PC-3 (cell line): ENCODE measurements at regions not wholly inside any gene's neighbourhood (a gene's known extent, or its start where the extent isn't known, plus 50 kb on each side); places are given as distances from the start of the nearest gene placed in this dataset.

ENCODE experiments used
- ATAC-seq: fragments of 200-7000 bp; cut with Tn5 transposase; 2 replicates; pipeline ENCODE4 v1.9.1; 2020; ENCODE audit warnings: mild to moderate bottlenecking, moderate library complexity
- BruUV-seq: library from RNA; stranded (reverse); fragments of 400-500 nt; replicated peaks from 2 replicates; lab custom pipeline; 2021; lab: Mats Ljungman, UMichigan
- CTCF ChIA-PET: fragments of 300-600 bp; sonication (Branson Sonifier 250); formaldehyde crosslinking; loops from one replicate; lab custom pipeline; 2022; ENCODE audit warnings: antibody characterized with exemption; lab: Charles Lee
- POLR2A ChIA-PET: fragments of 300-600 bp; sonication (Branson Sonifier 250); formaldehyde crosslinking; loops from one replicate; lab custom pipeline; 2022; ENCODE audit warnings: antibody characterized with exemption; ENCODE audit not compliant: unreplicated experiment; lab: Charles Lee
- DNase-seq: peaks from one replicate; pipeline ENCODE4 v3.0.0-alpha.2; 2015
- H2AFZ ChIP-seq: fragments of 300-600 bp; sonication (generic); 2 replicates; pipeline ENCODE4 v1.6.0; 2016; ENCODE audit warnings: antibody characterized with exemption, low read length
- H3F3A ChIP-seq: fragments of 300-600 bp; sonication (generic); one replicate; pipeline ENCODE4 v1.6.0; 2017; ENCODE audit warnings: antibody characterized with exemption, low read length, control low read depth, mild to moderate bottlenecking; ENCODE audit not compliant: unreplicated experiment
- H3K27ac ChIP-seq: fragments of 300-600 bp; sonication (generic); 2 replicates; pipeline ENCODE4 v1.5.1; 2016; ENCODE audit warnings: mild to moderate bottlenecking, low read length
- H3K27me3 ChIP-seq: fragments of 300-600 bp; sonication (generic); 2 replicates; pipeline ENCODE4 v1.6.1; 2016; ENCODE audit warnings: low read length, mixed read lengths
- H3K36me3 ChIP-seq: fragments of 300-600 bp; sonication (generic); 2 replicates; pipeline ENCODE4 v1.6.1; 2016; ENCODE audit warnings: low read depth, mixed run types, low read length, mixed read lengths
- H3K4me1 ChIP-seq: fragments of 300-600 bp; sonication (generic); 2 replicates; pipeline ENCODE4 v1.5.1; 2016; ENCODE audit warnings: low read length; ENCODE audit not compliant: insufficient read depth
- H3K4me2 ChIP-seq: fragments of 300-600 bp; sonication (generic); 2 replicates; pipeline ENCODE4 v1.6.0; 2016; ENCODE audit warnings: low read length
- H3K4me3 ChIP-seq: fragments of 300-600 bp; sonication (generic); 2 replicates; pipeline ENCODE4 v1.5.1; 2016; ENCODE audit warnings: mild to moderate bottlenecking, low read length, mixed read lengths
- H3K79me2 ChIP-seq: fragments of 300-600 bp; sonication (generic); 2 replicates; pipeline ENCODE4 v1.6.1; 2017; ENCODE audit warnings: low read length, mixed read lengths
- H3K9ac ChIP-seq: fragments of 300-600 bp; sonication (generic); 2 replicates; pipeline ENCODE4 v1.6.0; 2016; ENCODE audit warnings: mild to moderate bottlenecking, low read length
- H3K9me2 ChIP-seq: fragments of 300-600 bp; sonication (generic); replicated peaks from 2 replicates; pipeline ENCODE4 v1.6.1; 2016; ENCODE audit warnings: mixed run types, low read length, mixed read lengths
- H3K9me3 ChIP-seq: fragments of 300-600 bp; sonication (generic); 2 replicates; pipeline ENCODE4 v1.6.1; 2016; ENCODE audit warnings: low read length, mixed read lengths
- H4K20me1 ChIP-seq: fragments of 300-600 bp; sonication (generic); 2 replicates; pipeline ENCODE4 v1.6.1; 2016; ENCODE audit warnings: low read length, mixed read lengths
- EZH2 ChIP-seq: fragments of 300-600 bp; sonication (generic); IDR thresholded peaks from one replicate; pipeline ENCODE4 v1.6.1; 2017; ENCODE audit warnings: antibody characterized with exemption, mild to moderate bottlenecking, low read length; ENCODE audit not compliant: unreplicated experiment
- EZH2phosphoT487 ChIP-seq: fragments of 300-600 bp; sonication (generic); IDR thresholded peaks from 2 replicates; pipeline ENCODE4 v1.6.1; 2018; ENCODE audit warnings: mild to moderate bottlenecking, antibody characterized with exemption, low read length, borderline replicate concordance
- intact Hi-C: fragments of 100-400 bp; cut with micrococcal nuclease; formaldehyde crosslinking; loops from 2 replicates; pipeline ENCODE4 v1.9.0; 2023
- TF ChIP-seq, protein P1 (sequence below): fragments of 300-600 bp; sonication (generic); conservative IDR thresholded peaks from 2 replicates; pipeline ENCODE4 v1.5.1; 2017; ENCODE audit warnings: antibody characterized with exemption, low read depth, mild to moderate bottlenecking, low read length

DNA sequence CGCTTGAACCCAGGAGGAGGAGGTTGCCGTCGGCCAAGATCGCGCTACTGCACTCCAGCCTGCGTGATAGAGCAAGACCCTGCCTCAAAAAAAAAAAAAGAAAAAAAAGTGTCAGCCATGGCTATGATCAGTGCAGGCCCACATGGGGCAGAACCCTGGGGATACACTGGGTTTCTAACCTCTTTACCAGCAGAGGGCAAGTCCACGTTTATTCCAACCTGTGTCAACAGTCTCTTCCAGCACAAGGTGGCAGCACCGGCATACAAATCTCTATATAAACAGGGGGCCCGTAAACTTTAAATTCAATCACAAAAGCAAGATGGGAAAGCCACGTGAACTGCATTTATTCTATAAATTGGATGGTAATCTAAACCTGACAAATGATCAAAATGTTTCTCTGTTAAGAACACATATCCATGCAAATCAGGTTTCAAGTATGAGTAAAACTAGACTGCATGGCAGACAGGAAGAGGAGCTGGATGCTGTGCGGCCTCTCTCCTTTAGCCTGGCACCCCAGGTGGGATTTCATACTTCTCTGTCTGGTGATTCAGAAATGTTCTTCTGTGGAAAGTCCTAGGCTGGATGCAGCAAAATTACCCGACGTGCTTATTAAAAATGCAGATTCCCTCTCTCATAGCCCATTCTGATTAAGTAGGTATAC lies 60.0 kb upstream of the STEAP1B start:
- no peaks in the 10 kb centered on the region for H3K9me3 ChIP-seq
- BruUV-seq = no TSS peak
- peak overlapping the region; percentile 95 for H3K27ac ChIP-seq
- ChIA-PET POLR2A (no interaction called here), CTCF (interaction anchor here (0.6 to 4.1 kb wide), 11 partner anchors 18 to 1548 kb away, joined by 3 to 88 read pairs (median 5); partner anchors contain the start of gene IL6)
- no peaks in the 10 kb centered on the region for H4K20me1 ChIP-seq
- H2AFZ ChIP-seq = no peak overlapping the region
- H3K4me3 ChIP-seq = no peak overlapping the region
- intact Hi-C loops = loop anchor here (1.0 to 10.0 kb wide), 5 partner anchors 37 to 495 kb away; no protein-coding TSS in a partner anchor
- no peaks in the 10 kb centered on the region for H3K27me3 ChIP-seq
- no peaks in the 10 kb centered on the region for H3K9me2 ChIP-seq
- DNase-seq (peak; percentile 86), ATAC-seq (peak; percentile 55)
- no peaks in the 10 kb centered on the region for H3F3A ChIP-seq
- H3K4me2 ChIP-seq = no peak overlapping the region
- peaks cover 49% of the 10 kb centered on the region for H3K4me1 ChIP-seq
- peak overlapping the region; percentile 83 for H3K9ac ChIP-seq
- H3K36me3 ChIP-seq = no peaks in the 10 kb centered on the region
- TF ChIP-seq EZH2 (no peak), EZH2phosphoT487 (no peak)
- TF ChIP-seq, protein P1, sequence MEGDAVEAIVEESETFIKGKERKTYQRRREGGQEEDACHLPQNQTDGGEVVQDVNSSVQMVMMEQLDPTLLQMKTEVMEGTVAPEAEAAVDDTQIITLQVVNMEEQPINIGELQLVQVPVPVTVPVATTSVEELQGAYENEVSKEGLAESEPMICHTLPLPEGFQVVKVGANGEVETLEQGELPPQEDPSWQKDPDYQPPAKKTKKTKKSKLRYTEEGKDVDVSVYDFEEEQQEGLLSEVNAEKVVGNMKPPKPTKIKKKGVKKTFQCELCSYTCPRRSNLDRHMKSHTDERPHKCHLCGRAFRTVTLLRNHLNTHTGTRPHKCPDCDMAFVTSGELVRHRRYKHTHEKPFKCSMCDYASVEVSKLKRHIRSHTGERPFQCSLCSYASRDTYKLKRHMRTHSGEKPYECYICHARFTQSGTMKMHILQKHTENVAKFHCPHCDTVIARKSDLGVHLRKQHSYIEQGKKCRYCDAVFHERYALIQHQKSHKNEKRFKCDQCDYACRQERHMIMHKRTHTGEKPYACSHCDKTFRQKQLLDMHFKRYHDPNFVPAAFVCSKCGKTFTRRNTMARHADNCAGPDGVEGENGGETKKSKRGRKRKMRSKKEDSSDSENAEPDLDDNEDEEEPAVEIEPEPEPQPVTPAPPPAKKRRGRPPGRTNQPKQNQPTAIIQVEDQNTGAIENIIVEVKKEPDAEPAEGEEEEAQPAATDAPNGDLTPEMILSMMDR = peak; percentile 95
- H3K79me2 ChIP-seq = no peaks in the 10 kb centered on the region

DNA sequence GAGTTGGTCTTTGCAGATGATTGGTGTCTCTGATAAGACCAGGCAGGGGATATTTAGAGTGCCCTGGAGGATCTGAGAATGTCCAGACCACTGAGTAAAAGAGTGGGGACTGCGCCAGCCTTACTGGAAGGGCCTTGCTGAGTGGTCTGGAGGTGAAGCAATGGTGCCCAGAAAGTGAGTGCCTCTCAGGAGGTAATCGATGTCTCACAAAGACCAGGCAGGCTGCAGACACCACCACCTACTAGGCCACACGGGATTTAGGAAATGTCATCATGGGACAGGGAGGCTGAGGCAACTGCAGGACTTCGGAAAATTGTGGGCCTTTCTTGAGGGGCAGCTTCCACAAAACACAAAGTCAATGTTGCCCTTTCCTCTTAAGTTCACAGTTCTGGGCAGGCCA lies 57.2 kb upstream of the STEAP1B start:
- Histone ChIP-seq H3K36me3 (no peaks in the 10 kb centered on the region), H3K4me2 (no peak overlapping the region), H3K9me3 (no peaks in the 10 kb centered on the region), H3K79me2 (no peaks in the 10 kb centered on the region), H3K4me1 (peaks cover 21% of the 10 kb centered on the region), H3K27ac (no peak overlapping the region), H3K9me2 (no peaks in the 10 kb centered on the region), H2AFZ (no peak overlapping the region), H3K27me3 (no peaks in the 10 kb centered on the region), H3F3A (no peaks in the 10 kb centered on the region), H3K4me3 (no peak overlapping the region), H4K20me1 (no peaks in the 10 kb centered on the region), H3K9ac (no peak overlapping the region)
- no peak for TF ChIP-seq EZH2phosphoT487
- no peak for TF ChIP-seq EZH2
- TF ChIP-seq, protein P1 = no peak
- DNase-seq (no peak), ATAC-seq (no peak)
- CTCF ChIA-PET = no interaction called here
- POLR2A ChIA-PET = no interaction called here
- intact Hi-C loops = no loop called here
- no TSS peak for BruUV-seq

DNA sequence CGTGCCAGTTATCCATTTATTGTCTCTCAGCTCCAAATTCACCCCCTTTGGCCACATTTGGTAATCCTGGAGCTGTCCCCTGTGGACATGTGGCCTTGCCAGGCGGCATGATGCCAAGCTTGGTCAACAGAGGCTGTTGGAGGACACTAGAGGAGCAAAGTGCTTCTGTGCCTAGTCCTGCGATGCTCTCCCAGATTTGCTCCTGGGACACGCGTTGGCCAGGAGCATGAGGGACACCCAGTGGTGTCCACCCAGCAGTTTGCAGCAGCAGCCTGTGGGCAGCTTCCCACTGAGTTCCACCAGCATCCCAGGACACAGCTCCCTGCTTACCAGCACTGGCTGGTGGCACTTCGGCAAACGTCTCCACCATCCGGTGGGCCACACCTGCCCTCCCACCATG lies 55.5 kb upstream of the STEAP1B start:
- intact Hi-C loops = no loop called here
- H4K20me1 ChIP-seq = no peaks in the 10 kb centered on the region
- H3K4me3 ChIP-seq = no peak overlapping the region
- H3K9me3 ChIP-seq = no peaks in the 10 kb centered on the region
- H3K9me2 ChIP-seq = no peaks in the 10 kb centered on the region
- H3K4me1 ChIP-seq = peaks cover 5% of the 10 kb centered on the region
- BruUV-seq = no TSS peak
- no peak for TF ChIP-seq EZH2phosphoT487
- TF ChIP-seq, protein P1 = no peak
- no peak for TF ChIP-seq EZH2
- POLR2A ChIA-PET = no interaction called here
- H3K9ac ChIP-seq = no peak overlapping the region
- H3K27ac ChIP-seq = no peak overlapping the region
- no peaks in the 10 kb centered on the region for H3F3A ChIP-seq
- ATAC-seq (no peak), DNase-seq (no peak)
- no peak overlapping the region for H3K4me2 ChIP-seq
- H3K36me3 ChIP-seq = no peaks in the 10 kb centered on the region
- no peak overlapping the region for H2AFZ ChIP-seq
- H3K27me3 ChIP-seq = no peaks in the 10 kb centered on the region
- CTCF ChIA-PET = no interaction called here
- H3K79me2 ChIP-seq = no peaks in the 10 kb centered on the region
